ENCODE measurements at regions not wholly inside any gene's neighbourhood (a gene's known extent, or its start where the extent isn't known, plus 50 kb on each side); places are given as distances from the start of the nearest gene placed in this dataset.

- TF ChIP-seq, protein P1, sequence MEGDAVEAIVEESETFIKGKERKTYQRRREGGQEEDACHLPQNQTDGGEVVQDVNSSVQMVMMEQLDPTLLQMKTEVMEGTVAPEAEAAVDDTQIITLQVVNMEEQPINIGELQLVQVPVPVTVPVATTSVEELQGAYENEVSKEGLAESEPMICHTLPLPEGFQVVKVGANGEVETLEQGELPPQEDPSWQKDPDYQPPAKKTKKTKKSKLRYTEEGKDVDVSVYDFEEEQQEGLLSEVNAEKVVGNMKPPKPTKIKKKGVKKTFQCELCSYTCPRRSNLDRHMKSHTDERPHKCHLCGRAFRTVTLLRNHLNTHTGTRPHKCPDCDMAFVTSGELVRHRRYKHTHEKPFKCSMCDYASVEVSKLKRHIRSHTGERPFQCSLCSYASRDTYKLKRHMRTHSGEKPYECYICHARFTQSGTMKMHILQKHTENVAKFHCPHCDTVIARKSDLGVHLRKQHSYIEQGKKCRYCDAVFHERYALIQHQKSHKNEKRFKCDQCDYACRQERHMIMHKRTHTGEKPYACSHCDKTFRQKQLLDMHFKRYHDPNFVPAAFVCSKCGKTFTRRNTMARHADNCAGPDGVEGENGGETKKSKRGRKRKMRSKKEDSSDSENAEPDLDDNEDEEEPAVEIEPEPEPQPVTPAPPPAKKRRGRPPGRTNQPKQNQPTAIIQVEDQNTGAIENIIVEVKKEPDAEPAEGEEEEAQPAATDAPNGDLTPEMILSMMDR (IDR thresholded peaks at IDR 0.05; ENCODE audit: low read depth, low read length, missing control alignments) = no peak
- Histone ChIP-seq H3K4me3 (ENCODE audit: low read depth, low read length) (no peak overlapping the region), H3K36me3 (replicated peaks) (no peaks in the 10 kb centered on the region), H3K27ac (no peak overlapping the region), H3K27me3 (replicated peaks) (no peaks in the 10 kb centered on the region)
- no peak for DNase-seq
- in situ Hi-C loops (cut with HindIII; ENCODE audit: low pct_ligation_motif_present, low sequenced_read_pairs) = no loop called here
These were observed 172.9 kb upstream of the MCHR2 start for GRCh38 chr6:100166956-100167355.

GRCh38 chr6:100165442-100165841, 171.4 kb upstream of the MCHR2 start:
- no peak overlapping the region for H3K4me3 ChIP-seq (ENCODE audit: low read depth, low read length)
- no peaks in the 10 kb centered on the region for H3K27me3 ChIP-seq (replicated peaks)
- H3K36me3 ChIP-seq (replicated peaks) = no peaks in the 10 kb centered on the region
- TF ChIP-seq, protein P1 (IDR thresholded peaks at IDR 0.05; ENCODE audit: low read depth, low read length, missing control alignments) = no peak
- DNase-seq = no peak
- H3K27ac ChIP-seq = no peak overlapping the region
- in situ Hi-C loops (cut with HindIII; ENCODE audit: low pct_ligation_motif_present, low sequenced_read_pairs) = no loop called here

DNA sequence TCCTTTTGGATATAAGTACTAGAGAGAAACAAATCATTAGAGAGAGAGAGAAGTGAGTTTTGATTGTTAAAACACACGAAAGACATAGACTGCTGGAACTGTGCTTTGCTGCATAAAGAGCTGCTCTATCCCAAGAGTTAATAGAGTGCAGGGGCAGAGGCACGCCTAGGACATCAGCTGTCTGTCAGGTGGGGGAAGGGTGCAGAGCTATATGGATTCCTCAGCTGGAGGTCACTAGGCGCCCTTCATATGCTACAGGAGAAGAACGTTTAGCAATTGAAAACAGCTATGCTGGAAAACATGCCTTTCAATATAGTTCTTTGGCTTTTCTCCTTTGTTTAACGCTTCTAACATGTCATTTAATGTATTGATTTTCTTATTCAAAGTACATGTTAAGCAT, 169.0 kb upstream of the MCHR2 start:
- no peak overlapping the region for H3K4me3 ChIP-seq (ENCODE audit: low read depth, low read length)
- DNase-seq = no peak
- H3K36me3 ChIP-seq (replicated peaks) = no peaks in the 10 kb centered on the region
- no peak overlapping the region for H3K27ac ChIP-seq
- TF ChIP-seq, protein P1 (IDR thresholded peaks at IDR 0.05; ENCODE audit: low read depth, low read length, missing control alignments) = no peak
- in situ Hi-C loops (cut with HindIII; ENCODE audit: low pct_ligation_motif_present, low sequenced_read_pairs) = no loop called here
- H3K27me3 ChIP-seq (replicated peaks) = no peaks in the 10 kb centered on the region

DNA sequence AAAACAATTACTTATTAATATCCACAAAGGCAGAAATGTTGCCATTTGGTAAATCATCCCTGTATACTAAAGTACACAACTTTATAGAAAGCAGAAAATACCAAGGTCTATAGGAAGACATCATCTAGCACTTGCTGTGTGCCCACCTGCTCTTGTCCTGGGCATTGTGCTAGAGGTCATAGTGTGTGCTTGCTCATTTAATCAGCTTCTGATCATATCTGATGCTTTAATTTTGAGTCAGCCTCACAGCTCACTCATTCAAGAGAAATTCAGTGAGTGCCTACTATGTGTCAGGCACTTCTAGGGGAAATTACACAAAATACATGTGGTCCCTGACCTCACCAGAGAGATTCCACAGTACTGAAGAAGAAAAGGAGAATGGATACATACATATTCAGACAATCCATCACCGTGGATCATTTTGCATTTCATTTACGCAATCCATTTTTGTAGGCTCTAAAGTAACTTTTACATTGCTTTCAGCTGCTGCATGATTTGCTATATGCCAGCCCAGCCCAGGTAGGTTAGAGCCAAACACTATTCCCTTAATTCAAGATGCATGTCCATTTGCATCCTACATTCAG, 167.9 kb upstream of the MCHR2 start:
- in situ Hi-C loops (cut with HindIII; ENCODE audit: low pct_ligation_motif_present, low sequenced_read_pairs) = no loop called here
- H3K27ac ChIP-seq = no peak overlapping the region
- H3K36me3 ChIP-seq (replicated peaks) = no peaks in the 10 kb centered on the region
- DNase-seq = no peak
- no peaks in the 10 kb centered on the region for H3K27me3 ChIP-seq (replicated peaks)
- no peak overlapping the region for H3K4me3 ChIP-seq (ENCODE audit: low read depth, low read length)
- TF ChIP-seq, protein P1 (IDR thresholded peaks at IDR 0.05; ENCODE audit: low read depth, low read length, missing control alignments) = no peak

DNA sequence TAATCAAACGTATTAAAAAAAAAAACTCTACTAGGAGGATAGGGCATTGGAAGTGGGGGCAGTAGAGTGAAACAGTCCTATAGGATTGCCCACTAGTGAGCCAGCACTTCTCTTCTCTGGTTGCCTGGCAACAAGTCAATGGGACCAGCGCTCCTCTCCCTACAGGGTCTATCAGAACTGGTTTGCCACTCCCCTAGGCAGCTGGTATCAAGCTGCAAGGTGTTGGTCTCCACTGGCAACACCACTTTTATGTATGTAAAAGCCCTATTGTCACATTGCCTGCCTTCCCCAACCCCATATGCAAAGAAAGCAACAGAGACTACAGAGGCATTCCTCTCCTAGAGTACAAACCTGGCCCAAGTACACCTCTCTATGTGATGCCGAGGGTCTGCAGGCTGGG, 166.9 kb upstream of the MCHR2 start:
- TF ChIP-seq, protein P1 (IDR thresholded peaks at IDR 0.05; ENCODE audit: low read depth, low read length, missing control alignments) = no peak
- in situ Hi-C loops (cut with HindIII; ENCODE audit: low pct_ligation_motif_present, low sequenced_read_pairs) = no loop called here
- H3K4me3 ChIP-seq (ENCODE audit: low read depth, low read length) = no peak overlapping the region
- no peaks in the 10 kb centered on the region for H3K36me3 ChIP-seq (replicated peaks)
- H3K27me3 ChIP-seq (replicated peaks) = no peaks in the 10 kb centered on the region
- no peak for DNase-seq
- no peak overlapping the region for H3K27ac ChIP-seq

- H3K4me3 ChIP-seq (ENCODE audit: low read depth, low read length) = no peak overlapping the region
- H3K27me3 ChIP-seq (replicated peaks) = no peaks in the 10 kb centered on the region
- DNase-seq = no peak
- H3K27ac ChIP-seq = no peak overlapping the region
- in situ Hi-C loops (cut with HindIII; ENCODE audit: low pct_ligation_motif_present, low sequenced_read_pairs) = no loop called here
- no peaks in the 10 kb centered on the region for H3K36me3 ChIP-seq (replicated peaks)
- TF ChIP-seq, protein P1 (IDR thresholded peaks at IDR 0.05; ENCODE audit: low read depth, low read length, missing control alignments) = no peak
These were observed 161.1 kb upstream of the MCHR2 start for GRCh38 chr6:100155141-100155540.

All from brain microvascular endothelial cell (primary cell).